HFF-Myc (cell line): ENCODE measurements at regions not wholly inside any gene's neighbourhood (a gene's known extent, or its start where the extent isn't known, plus 50 kb on each side); places are given as distances from the start of the nearest gene placed in this dataset.

Experiments used
- DNase-seq: peaks from one replicate; pipeline ENCODE4 v3.0.0-alpha.2; 2011; ENCODE audit warnings: low read depth; ENCODE audit errors: extremely low read depth
- H3K4me3 ChIP-seq: replicated peaks from 2 replicates; pipeline ENCODE4 v1.5.1; 2011; ENCODE audit warnings: low read depth, mild to moderate bottlenecking, control low read depth, low read length
- TF ChIP-seq, protein P1 (sequence below): IDR thresholded peaks from 2 replicates; pipeline ENCODE4 v1.5.1; 2012; ENCODE audit warnings: mild to moderate bottlenecking, low read depth, low read length, control low read depth; ENCODE audit errors: missing control alignments

DNA sequence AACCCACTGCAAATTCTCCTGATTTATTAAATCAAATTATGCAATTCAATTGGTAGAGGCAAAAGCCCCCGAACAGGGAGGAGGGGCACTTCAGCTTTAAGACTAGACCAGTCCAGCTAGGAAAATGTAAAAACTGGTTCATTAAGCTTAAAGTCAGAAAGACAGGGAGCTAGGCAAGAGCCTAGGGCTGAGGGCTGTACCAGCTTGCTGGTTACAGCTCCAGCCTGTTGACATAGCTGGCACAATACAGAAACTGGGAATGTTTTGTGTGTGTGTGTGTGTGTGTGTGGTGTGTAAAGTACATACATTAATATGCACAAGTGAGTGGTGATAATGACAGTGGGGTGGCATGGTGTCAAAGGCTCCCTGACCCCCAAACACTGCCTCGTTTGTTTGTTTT, 307.0 kb upstream of the CELF4 start:
- no peak for DNase-seq

DNA sequence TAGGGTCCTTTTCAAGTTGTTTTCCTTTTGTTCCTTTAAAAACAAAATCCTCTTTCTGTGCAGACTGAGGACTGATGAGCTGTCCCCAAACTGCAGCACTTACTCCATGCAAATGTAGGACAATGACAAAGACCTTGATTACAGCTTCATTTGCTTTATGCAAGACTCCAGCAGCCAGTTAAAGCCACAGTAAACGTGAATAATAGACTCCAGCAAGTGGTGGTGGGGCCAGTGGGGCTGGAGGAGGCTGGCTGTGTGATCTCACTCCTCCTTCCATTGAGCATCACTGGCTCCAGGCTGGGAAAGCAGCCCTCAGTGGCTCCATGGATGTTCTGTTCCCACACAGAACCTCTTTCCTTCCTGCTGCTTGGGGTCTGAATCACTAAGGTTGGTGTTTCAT, 306.0 kb upstream of the CELF4 start:
- TF ChIP-seq, protein P1, sequence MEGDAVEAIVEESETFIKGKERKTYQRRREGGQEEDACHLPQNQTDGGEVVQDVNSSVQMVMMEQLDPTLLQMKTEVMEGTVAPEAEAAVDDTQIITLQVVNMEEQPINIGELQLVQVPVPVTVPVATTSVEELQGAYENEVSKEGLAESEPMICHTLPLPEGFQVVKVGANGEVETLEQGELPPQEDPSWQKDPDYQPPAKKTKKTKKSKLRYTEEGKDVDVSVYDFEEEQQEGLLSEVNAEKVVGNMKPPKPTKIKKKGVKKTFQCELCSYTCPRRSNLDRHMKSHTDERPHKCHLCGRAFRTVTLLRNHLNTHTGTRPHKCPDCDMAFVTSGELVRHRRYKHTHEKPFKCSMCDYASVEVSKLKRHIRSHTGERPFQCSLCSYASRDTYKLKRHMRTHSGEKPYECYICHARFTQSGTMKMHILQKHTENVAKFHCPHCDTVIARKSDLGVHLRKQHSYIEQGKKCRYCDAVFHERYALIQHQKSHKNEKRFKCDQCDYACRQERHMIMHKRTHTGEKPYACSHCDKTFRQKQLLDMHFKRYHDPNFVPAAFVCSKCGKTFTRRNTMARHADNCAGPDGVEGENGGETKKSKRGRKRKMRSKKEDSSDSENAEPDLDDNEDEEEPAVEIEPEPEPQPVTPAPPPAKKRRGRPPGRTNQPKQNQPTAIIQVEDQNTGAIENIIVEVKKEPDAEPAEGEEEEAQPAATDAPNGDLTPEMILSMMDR: no peak
- H3K4me3 ChIP-seq: no peak overlapping the region
- no peak for DNase-seq

More for the DNA sequence above, 307.0 kb upstream of the CELF4 start:
- H3K4me3 ChIP-seq: no peak overlapping the region
- TF ChIP-seq, protein P1: no peak

DNA sequence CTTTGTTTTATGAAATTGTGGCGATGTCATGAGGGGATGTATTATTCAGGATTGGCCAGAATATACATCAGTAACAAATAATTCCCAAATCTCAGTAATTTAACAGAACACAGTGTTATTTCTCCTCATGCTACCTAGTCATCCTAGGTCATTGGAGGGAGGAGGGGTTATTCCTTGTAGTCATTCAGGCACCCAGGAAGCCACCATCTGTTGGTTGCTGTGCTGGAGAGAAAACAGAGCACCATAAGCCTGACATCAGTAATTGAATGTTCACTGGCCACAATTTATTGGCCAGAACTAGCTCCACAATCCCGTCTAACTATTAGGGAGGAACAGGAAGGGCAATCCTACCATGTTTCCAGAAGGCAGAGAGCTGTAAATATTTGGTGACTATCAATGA, 303.5 kb upstream of the CELF4 start:
- H3K4me3 ChIP-seq: no peak overlapping the region
- no peak for DNase-seq
- TF ChIP-seq, protein P1: no peak

DNA sequence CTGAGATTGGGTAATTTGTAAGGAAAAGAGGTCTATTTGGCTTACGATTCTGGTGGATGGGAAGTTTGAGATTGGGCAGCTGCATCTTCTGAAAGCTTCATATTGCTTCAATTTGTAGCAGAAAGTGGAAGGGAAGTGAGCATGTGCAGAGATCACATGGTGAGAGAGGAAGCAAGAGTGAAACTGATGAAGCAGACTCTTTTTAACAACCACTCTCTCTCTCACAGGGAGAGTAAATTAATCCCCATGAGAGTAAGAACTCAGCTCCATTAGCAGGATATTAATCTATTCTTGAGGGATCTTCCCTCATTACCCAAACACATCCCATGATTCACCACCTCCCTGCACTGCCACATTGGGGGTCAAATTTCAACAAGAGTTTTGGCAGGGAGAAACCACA, 298.5 kb upstream of the CELF4 start:
- H3K4me3 ChIP-seq: no peak overlapping the region
- TF ChIP-seq, protein P1: no peak
- DNase-seq: no peak

DNA sequence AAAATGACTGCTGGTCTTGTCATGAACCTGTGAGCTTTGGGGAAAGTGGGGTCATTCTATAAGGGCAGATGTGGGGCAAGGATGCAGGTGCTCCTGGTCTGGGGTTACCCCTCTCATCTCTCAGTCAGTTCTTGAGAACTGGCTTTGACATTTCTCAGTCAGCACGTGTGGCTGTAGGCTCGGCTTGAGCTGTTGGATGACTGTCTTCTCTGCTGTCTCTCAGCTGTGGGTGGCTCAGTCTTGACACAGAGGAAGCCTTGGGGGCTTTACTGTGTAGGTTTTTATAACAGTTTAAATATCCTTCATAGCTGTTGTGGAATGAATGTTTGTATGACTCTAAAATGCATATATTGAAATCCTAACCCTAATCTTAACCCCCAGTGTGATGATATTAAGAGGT, 296.4 kb upstream of the CELF4 start:
- TF ChIP-seq, protein P1: no peak
- H3K4me3 ChIP-seq: no peak overlapping the region

DNA sequence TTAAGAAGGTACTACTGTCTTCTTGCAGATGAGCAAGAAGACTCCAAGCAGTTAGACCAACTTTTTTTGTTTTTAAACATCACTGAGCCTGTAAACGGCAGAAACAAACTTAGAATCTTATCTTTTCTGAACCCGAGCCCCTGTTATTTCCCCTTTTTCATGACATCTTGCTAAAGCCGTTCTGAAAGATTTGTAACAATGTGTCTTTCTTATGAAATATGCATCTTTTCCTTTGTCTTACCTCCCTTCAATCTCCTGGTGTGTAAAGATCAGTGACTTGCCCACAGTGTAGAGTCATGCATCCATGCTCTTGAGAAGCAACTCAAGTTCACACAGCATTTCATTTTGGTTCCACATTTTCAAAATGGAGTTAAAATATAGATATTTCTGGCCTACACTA, 288.8 kb upstream of the CELF4 start:
- TF ChIP-seq, protein P1: no peak
- DNase-seq: no peak

More for the DNA sequence above, 296.4 kb upstream of the CELF4 start:
- no peak for DNase-seq

DNA sequence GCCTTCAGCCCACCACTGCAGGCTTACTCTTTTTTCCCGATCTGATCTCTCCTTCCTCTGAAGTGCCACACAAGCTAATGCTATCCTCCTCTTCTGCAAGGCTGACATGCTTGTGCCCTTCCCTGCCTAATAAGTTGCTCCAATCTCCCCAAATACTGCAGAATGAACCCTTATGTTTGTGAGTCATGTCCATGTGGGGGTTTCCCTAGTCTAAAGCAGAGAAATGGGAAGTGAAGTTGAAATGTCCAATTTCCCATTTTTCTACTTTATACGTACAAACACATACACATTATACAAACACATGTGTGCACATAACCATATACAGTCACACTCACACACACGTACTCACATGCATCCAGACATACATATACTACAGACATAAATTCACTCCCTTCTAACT, 288.1 kb upstream of the CELF4 start:
- H3K4me3 ChIP-seq: no peak overlapping the region
- TF ChIP-seq, protein P1: no peak
- no peak for DNase-seq

More for the DNA sequence above, 288.8 kb upstream of the CELF4 start:
- no peak overlapping the region for H3K4me3 ChIP-seq
